Cardiac muscle cell (in vitro differentiated cells and primary cell): ENCODE measurements at regions not wholly inside any gene's neighbourhood (a gene's known extent, or its start where the extent isn't known, plus 50 kb on each side); places are given as distances from the start of the nearest gene placed in this dataset.

Source experiments
- DNase-seq, 2 donors: peaks; one replicate each; pipeline versions ENCODE4 v3.0.0 to v3.0.0-alpha.2; 2010 to 2017; ENCODE audit warnings: low read depth in 1 of 2, low spot score in 1 of 2
- H3K27ac ChIP-seq: fragments of 200-600 bp; sonication (generic); 2 replicates; pipeline ENCODE4 v1.5.1; 2016
- H3K27me3 ChIP-seq: fragments of 200-600 bp; sonication (generic); 2 replicates; pipeline ENCODE4 v1.6.0; 2016; ENCODE audit warnings: control low read depth
- H3K36me3 ChIP-seq: fragments of 200-600 bp; sonication (generic); 2 replicates; pipeline ENCODE4 v1.5.1; 2016; ENCODE audit warnings: control low read depth
- H3K4me1 ChIP-seq: fragments of 200-600 bp; sonication (generic); 2 replicates; pipeline ENCODE4 v1.8.1; 2017; ENCODE audit warnings: low read depth, mild to moderate bottlenecking, mixed run types
- H3K4me3 ChIP-seq: fragments of 200-600 bp; sonication (generic); 2 replicates; pipeline ENCODE4 v1.5.1; 2016; ENCODE audit warnings: mild to moderate bottlenecking
- H3K9me3 ChIP-seq: fragments of 200-600 bp; sonication (generic); 2 replicates; pipeline ENCODE4 v1.5.1; 2017; ENCODE audit warnings: low read depth, mild to moderate bottlenecking, control low read depth
- TF ChIP-seq, protein P1 (sequence below): IDR thresholded peaks from 2 replicates; pipeline ENCODE4 v1.5.1; 2012; ENCODE audit warnings: low read depth, mild to moderate bottlenecking, low read length

DNA sequence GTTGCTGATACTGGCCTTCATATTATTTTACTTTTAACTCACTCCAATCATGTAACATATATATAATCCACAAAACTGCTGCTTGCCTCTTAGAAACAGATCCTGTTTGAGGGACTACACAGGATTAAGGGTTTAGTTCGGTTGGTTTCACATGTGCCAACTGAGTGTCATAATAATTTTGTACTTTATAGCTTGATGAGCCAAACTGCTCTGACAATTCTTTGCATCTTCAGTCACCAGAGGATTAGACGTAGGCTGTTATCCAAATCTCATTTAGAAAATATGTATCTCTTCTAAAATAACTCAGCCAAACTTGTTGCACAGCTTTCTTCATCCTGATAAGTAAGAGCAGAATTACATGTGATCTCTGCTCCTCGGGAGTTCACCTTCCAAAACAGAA, 643.6 kb upstream of the PTCHD4 start:
- DNase-seq: no peak
- H3K9me3 ChIP-seq: no peaks in the 10 kb centered on the region
- H3K4me1 ChIP-seq: no peaks in the 10 kb centered on the region
- TF ChIP-seq, protein P1, sequence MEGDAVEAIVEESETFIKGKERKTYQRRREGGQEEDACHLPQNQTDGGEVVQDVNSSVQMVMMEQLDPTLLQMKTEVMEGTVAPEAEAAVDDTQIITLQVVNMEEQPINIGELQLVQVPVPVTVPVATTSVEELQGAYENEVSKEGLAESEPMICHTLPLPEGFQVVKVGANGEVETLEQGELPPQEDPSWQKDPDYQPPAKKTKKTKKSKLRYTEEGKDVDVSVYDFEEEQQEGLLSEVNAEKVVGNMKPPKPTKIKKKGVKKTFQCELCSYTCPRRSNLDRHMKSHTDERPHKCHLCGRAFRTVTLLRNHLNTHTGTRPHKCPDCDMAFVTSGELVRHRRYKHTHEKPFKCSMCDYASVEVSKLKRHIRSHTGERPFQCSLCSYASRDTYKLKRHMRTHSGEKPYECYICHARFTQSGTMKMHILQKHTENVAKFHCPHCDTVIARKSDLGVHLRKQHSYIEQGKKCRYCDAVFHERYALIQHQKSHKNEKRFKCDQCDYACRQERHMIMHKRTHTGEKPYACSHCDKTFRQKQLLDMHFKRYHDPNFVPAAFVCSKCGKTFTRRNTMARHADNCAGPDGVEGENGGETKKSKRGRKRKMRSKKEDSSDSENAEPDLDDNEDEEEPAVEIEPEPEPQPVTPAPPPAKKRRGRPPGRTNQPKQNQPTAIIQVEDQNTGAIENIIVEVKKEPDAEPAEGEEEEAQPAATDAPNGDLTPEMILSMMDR: no peak
- no peaks in the 10 kb centered on the region for H3K36me3 ChIP-seq
- H3K4me3 ChIP-seq: no peak overlapping the region
- no peaks in the 10 kb centered on the region for H3K27me3 ChIP-seq
- H3K27ac ChIP-seq: no peak overlapping the region

DNA sequence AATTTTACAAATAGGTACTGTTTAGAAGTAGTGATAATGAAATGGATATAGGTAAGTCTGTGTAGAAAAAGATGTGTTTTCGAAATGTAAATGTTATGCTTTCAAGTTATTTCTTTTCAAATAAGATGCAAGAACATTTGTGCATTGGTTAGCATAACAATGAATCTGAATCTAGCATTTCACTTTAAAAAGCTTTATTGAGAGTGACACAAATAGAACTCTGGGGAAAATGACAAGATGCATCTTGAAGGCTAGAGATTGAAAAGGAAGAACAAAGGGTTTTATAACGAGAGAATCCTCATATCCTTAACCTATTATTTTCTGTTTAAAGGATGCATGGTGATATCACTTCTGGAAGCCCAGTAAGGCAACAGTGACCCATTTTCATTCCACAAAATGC, 639.9 kb upstream of the PTCHD4 start:
- no peak overlapping the region for H3K4me3 ChIP-seq
- H3K9me3 ChIP-seq: no peaks in the 10 kb centered on the region
- H3K27ac ChIP-seq: no peak overlapping the region
- TF ChIP-seq, protein P1: no peak
- no peaks in the 10 kb centered on the region for H3K4me1 ChIP-seq
- DNase-seq: no peak
- H3K27me3 ChIP-seq: no peaks in the 10 kb centered on the region
- no peaks in the 10 kb centered on the region for H3K36me3 ChIP-seq

- H3K27ac ChIP-seq: no peak overlapping the region
- TF ChIP-seq, protein P1: no peak
- no peaks in the 10 kb centered on the region for H3K27me3 ChIP-seq
- no peaks in the 10 kb centered on the region for H3K9me3 ChIP-seq
- DNase-seq: no peak
- H3K4me3 ChIP-seq: no peak overlapping the region
- H3K36me3 ChIP-seq: no peaks in the 10 kb centered on the region
- H3K4me1 ChIP-seq: no peaks in the 10 kb centered on the region
Observed at GRCh38 chr6:48747471-48747870, 636.5 kb upstream of the PTCHD4 start.

- DNase-seq: no peak
- no peak overlapping the region for H3K27ac ChIP-seq
- H3K4me1 ChIP-seq: no peaks in the 10 kb centered on the region
- H3K9me3 ChIP-seq: no peaks in the 10 kb centered on the region
- no peaks in the 10 kb centered on the region for H3K27me3 ChIP-seq
- no peak overlapping the region for H3K4me3 ChIP-seq
- TF ChIP-seq, protein P1: no peak
- H3K36me3 ChIP-seq: no peaks in the 10 kb centered on the region
Observed at GRCh38 chr6:48747040-48747439, 636.0 kb upstream of the PTCHD4 start.

DNA sequence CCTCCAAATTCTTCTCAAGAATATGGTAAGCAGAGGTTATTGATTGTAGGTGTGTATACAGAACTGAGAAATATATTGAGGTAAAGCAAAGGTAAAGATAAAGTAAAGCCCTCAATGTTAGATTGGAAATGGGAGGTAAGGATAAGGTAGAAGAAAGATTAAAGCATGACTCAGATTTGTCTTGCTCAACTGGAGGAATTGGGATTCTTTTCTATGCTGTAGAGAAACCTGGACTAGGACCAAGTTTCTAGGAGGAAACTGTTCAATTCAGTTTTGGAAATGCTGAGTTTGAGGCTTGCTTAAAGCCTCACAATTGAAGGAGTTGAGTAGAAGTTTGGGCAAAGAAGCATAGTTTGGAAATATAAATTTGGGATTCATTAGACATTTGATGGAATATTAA, 634.0 kb upstream of the PTCHD4 start:
- Histone ChIP-seq H3K9me3 (no peaks in the 10 kb centered on the region), H3K4me1 (no peaks in the 10 kb centered on the region), H3K36me3 (no peaks in the 10 kb centered on the region), H3K27me3 (no peaks in the 10 kb centered on the region), H3K4me3 (no peak overlapping the region), H3K27ac (no peak overlapping the region)
- TF ChIP-seq, protein P1: no peak
- peak in 1 of 2 donors; percentile 58 for DNase-seq

DNA sequence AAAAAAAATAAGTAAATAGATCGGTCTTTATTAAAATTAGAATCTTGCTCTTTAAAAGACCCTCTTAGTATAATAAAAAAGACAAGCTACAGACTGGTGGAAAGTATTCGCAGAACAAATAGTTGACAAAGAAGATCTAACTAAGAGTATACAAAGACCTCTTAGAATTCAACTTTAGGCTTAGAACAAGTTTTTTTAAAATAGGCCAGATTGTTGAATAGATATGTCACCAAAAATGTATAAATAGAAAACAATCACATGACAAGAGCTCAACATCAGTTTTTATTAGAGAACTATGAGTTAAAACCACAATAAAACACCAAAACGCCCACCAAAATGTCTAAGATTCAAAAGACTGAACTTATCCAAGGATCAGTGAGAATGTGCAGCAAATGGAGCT, 632.7 kb upstream of the PTCHD4 start:
- Histone ChIP-seq H3K36me3 (no peaks in the 10 kb centered on the region), H3K27ac (no peak overlapping the region), H3K4me1 (no peaks in the 10 kb centered on the region), H3K9me3 (no peaks in the 10 kb centered on the region), H3K4me3 (no peak overlapping the region), H3K27me3 (no peaks in the 10 kb centered on the region)
- TF ChIP-seq, protein P1: no peak
- no peak for DNase-seq
